ENCODE measurements at regions not wholly inside any gene's neighbourhood (a gene's known extent, or its start where the extent isn't known, plus 50 kb on each side); places are given as distances from the start of the nearest gene placed in this dataset.
"Not testable (repeated sequence)": the region's sequence is repeated elsewhere in the genome, so short reads cannot be mapped to it uniquely, and the experiment has no call there.

DNA sequence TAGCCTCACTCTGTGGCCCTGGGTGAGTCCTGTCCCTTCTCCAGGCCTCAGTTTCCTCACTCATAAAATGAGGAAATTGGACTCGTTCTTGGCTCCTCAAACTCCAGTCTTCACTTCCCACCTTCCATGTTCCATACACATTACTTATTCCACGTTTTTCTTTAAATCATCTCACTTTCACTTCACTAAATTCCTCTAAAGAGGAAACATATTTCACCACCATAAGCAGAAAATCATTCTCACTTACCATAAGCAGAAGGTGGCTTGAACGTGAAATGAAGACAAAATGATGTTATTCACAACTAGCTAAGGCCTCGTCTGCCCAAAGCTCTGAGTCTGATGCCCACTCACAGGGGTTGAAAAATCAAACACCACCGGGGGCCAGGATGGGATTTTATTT, 278.3 kb downstream of the ADGRD1 start:
- TF ChIP-seq, protein P1, sequence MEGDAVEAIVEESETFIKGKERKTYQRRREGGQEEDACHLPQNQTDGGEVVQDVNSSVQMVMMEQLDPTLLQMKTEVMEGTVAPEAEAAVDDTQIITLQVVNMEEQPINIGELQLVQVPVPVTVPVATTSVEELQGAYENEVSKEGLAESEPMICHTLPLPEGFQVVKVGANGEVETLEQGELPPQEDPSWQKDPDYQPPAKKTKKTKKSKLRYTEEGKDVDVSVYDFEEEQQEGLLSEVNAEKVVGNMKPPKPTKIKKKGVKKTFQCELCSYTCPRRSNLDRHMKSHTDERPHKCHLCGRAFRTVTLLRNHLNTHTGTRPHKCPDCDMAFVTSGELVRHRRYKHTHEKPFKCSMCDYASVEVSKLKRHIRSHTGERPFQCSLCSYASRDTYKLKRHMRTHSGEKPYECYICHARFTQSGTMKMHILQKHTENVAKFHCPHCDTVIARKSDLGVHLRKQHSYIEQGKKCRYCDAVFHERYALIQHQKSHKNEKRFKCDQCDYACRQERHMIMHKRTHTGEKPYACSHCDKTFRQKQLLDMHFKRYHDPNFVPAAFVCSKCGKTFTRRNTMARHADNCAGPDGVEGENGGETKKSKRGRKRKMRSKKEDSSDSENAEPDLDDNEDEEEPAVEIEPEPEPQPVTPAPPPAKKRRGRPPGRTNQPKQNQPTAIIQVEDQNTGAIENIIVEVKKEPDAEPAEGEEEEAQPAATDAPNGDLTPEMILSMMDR (IDR thresholded peaks at IDR 0.05; ENCODE audit: low read depth, low read length), result no peak
- TF ChIP-seq MYC (IDR thresholded peaks at IDR 0.05; ENCODE audit: low read depth, low read length) (no peak), POLR2A (IDR thresholded peaks at IDR 0.05; ENCODE audit: extremely low read depth, insufficient read length) (no peak)
- TF ChIP-seq, protein P2, sequence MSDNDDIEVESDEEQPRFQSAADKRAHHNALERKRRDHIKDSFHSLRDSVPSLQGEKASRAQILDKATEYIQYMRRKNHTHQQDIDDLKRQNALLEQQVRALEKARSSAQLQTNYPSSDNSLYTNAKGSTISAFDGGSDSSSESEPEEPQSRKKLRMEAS (IDR thresholded peaks at IDR 0.05; ENCODE audit: low read depth, low read length), result no peak
- DNase-seq (ENCODE audit: low read depth), result no peak
- no peak overlapping the region for H3K4me3 ChIP-seq (ENCODE audit: low read depth, low read length)

- DNase-seq (ENCODE audit: low read depth), result not testable (repeated sequence)
Observed at GRCh38 chr12:131232872-131233271, 279.2 kb downstream of the ADGRD1 start.

GRCh38 chr12:131233850-131234789, 280.4 kb downstream of the ADGRD1 start:
- not testable (repeated sequence) for H3K4me3 ChIP-seq (ENCODE audit: low read depth, low read length); DNase-seq (ENCODE audit: low read depth)

More at GRCh38 chr12:131232872-131233271, 279.2 kb downstream of the ADGRD1 start:
- H3K4me3 ChIP-seq (ENCODE audit: low read depth, low read length), result not testable (repeated sequence)

GRCh38 chr12:131234841-131235271, 281.1 kb downstream of the ADGRD1 start:
- DNase-seq (ENCODE audit: low read depth); H3K4me3 ChIP-seq (ENCODE audit: low read depth, low read length): not testable (repeated sequence)

GRCh38 chr12:131235871-131236271, 282.2 kb downstream of the ADGRD1 start:
- no peak overlapping the region for H3K4me3 ChIP-seq (ENCODE audit: low read depth, low read length)
- DNase-seq (ENCODE audit: low read depth), result no peak
- no peak for TF ChIP-seq MYC (IDR thresholded peaks at IDR 0.05; ENCODE audit: low read depth, low read length)
- TF ChIP-seq, protein P2 (IDR thresholded peaks at IDR 0.05; ENCODE audit: low read depth, low read length), result no peak
- TF ChIP-seq, protein P1 (IDR thresholded peaks at IDR 0.05; ENCODE audit: low read depth, low read length), result no peak
- no peak for TF ChIP-seq POLR2A (IDR thresholded peaks at IDR 0.05; ENCODE audit: extremely low read depth, insufficient read length)

- DNase-seq (ENCODE audit: low read depth), result no peak
- H3K4me3 ChIP-seq (ENCODE audit: low read depth, low read length), result no peak overlapping the region
- TF ChIP-seq, protein P1 (IDR thresholded peaks at IDR 0.05; ENCODE audit: low read depth, low read length), result no peak
- TF ChIP-seq, protein P2 (IDR thresholded peaks at IDR 0.05; ENCODE audit: low read depth, low read length), result no peak
- no peak for TF ChIP-seq MYC (IDR thresholded peaks at IDR 0.05; ENCODE audit: low read depth, low read length)
- no peak for TF ChIP-seq POLR2A (IDR thresholded peaks at IDR 0.05; ENCODE audit: extremely low read depth, insufficient read length)
Observed at GRCh38 chr12:131239384-131240094, 285.8 kb downstream of the ADGRD1 start.

DNA sequence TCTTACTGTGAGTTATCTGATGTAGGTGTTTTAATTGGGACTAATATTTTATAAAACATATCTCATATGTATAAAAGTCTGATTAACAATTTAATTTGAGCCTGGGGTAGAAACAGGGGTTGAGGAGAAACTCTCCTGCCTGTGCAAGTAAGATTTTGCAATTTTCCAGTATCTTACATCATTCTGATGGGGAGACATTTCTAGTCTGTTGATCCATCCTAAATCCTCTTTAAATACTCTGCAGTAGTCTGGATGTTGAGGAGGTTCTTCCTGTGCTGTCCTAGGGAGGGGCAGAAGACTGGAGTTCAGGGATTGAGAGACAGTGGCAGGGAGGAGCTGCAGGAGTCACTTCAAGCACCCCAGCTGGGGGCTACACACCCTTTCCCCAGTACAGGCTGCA, 287.8 kb downstream of the ADGRD1 start:
- TF ChIP-seq, protein P2 (IDR thresholded peaks at IDR 0.05; ENCODE audit: low read depth, low read length), result no peak
- no peak for TF ChIP-seq MYC (IDR thresholded peaks at IDR 0.05; ENCODE audit: low read depth, low read length)
- H3K4me3 ChIP-seq (ENCODE audit: low read depth, low read length), result no peak overlapping the region
- DNase-seq (ENCODE audit: low read depth), result no peak

All from NB4 (cell line).